HL-60 (cell line): ENCODE measurements at regions not wholly inside any gene's neighbourhood (a gene's known extent, or its start where the extent isn't known, plus 50 kb on each side); places are given as distances from the start of the nearest gene placed in this dataset.

Experiments
- DNase-seq, 2 experiments: peaks; one replicate each; pipeline ENCODE4 v3.0.0-alpha.2; 2010 to 2020; ENCODE audit warnings: low read depth in 1 of 2, low spot score in 1 of 2
- H3K27ac ChIP-seq: fragments of 250-450 bp; sonication (Bioruptor Pico); replicated peaks from 2 replicates; pipeline ENCODE4 v1.5.1; 2020; ENCODE audit warnings: mild to moderate bottlenecking, moderate library complexity
- H3K27me3 ChIP-seq: fragments of 250-450 bp; sonication (Bioruptor Pico); 2 replicates; pipeline ENCODE4 v1.5.1; 2021; ENCODE audit warnings: mild to moderate bottlenecking, moderate library complexity; ENCODE audit not compliant: insufficient read depth, poor library complexity, severe bottlenecking
- H3K4me3 ChIP-seq: replicated peaks from 2 replicates; pipeline ENCODE4 v1.5.1; 2011; ENCODE audit warnings: mild to moderate bottlenecking, control low read depth, low read length; ENCODE audit not compliant: insufficient read depth
- GABPA ChIP-seq: IDR thresholded peaks from 2 replicates; pipeline ENCODE4 v1.6.1; 2012; ENCODE audit warnings: low read depth
- POLR2AphosphoS5 ChIP-seq: IDR thresholded peaks from 2 replicates; pipeline ENCODE4 v1.6.1; 2012; ENCODE audit warnings: low read depth
- SPI1 ChIP-seq: IDR thresholded peaks from 2 replicates; pipeline ENCODE4 v1.6.1; 2012; ENCODE audit warnings: low read depth, mild to moderate bottlenecking, borderline replicate concordance
- TF ChIP-seq, protein P1 (sequence below): IDR thresholded peaks from one replicate; pipeline ENCODE4 v1.5.1; 2011; ENCODE audit warnings: low read length, control low read depth, inconsistent platforms; ENCODE audit not compliant: insufficient read depth
- TF ChIP-seq, protein P2 (sequence below): IDR thresholded peaks from 2 replicates; pipeline ENCODE4 v1.6.1; 2012; ENCODE audit warnings: low read depth; ENCODE audit not compliant: insufficient replicate concordance

DNA sequence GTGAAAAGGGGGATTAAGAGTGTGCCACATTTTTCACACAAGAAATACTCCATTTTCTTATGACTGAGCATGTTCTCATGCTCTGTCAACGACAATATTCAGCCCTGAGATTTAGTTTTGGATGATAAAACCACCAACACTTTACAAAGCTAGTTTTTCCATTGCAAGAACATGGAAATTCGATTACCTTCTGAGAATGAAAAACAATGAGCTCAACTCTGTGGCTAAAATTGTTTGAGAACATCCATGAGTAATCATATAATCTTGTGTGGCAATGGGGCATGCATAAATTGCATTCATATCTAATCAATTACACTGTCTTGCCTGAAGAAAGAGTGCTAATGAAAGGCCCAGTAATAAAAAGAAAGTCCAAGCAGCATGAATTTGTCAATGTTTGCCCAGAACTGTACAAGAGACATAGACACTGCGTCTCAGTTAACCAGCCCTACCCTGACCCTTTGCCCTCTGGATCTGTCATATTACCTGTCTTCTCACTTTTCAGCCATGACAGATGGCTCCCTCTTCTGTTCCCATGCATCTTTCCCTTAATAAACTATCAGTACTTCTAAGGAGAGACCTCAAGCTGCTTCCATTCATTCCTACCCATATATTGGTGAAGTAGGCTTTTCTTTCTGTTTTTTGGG, 253.4 kb downstream of the FAM76B start:
- H3K27me3 ChIP-seq: no peaks in the 10 kb centered on the region
- TF ChIP-seq POLR2AphosphoS5: no peak
- no peak for TF ChIP-seq SPI1
- TF ChIP-seq, protein P1, sequence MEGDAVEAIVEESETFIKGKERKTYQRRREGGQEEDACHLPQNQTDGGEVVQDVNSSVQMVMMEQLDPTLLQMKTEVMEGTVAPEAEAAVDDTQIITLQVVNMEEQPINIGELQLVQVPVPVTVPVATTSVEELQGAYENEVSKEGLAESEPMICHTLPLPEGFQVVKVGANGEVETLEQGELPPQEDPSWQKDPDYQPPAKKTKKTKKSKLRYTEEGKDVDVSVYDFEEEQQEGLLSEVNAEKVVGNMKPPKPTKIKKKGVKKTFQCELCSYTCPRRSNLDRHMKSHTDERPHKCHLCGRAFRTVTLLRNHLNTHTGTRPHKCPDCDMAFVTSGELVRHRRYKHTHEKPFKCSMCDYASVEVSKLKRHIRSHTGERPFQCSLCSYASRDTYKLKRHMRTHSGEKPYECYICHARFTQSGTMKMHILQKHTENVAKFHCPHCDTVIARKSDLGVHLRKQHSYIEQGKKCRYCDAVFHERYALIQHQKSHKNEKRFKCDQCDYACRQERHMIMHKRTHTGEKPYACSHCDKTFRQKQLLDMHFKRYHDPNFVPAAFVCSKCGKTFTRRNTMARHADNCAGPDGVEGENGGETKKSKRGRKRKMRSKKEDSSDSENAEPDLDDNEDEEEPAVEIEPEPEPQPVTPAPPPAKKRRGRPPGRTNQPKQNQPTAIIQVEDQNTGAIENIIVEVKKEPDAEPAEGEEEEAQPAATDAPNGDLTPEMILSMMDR: no peak
- no peak for TF ChIP-seq GABPA
- TF ChIP-seq, protein P2, sequence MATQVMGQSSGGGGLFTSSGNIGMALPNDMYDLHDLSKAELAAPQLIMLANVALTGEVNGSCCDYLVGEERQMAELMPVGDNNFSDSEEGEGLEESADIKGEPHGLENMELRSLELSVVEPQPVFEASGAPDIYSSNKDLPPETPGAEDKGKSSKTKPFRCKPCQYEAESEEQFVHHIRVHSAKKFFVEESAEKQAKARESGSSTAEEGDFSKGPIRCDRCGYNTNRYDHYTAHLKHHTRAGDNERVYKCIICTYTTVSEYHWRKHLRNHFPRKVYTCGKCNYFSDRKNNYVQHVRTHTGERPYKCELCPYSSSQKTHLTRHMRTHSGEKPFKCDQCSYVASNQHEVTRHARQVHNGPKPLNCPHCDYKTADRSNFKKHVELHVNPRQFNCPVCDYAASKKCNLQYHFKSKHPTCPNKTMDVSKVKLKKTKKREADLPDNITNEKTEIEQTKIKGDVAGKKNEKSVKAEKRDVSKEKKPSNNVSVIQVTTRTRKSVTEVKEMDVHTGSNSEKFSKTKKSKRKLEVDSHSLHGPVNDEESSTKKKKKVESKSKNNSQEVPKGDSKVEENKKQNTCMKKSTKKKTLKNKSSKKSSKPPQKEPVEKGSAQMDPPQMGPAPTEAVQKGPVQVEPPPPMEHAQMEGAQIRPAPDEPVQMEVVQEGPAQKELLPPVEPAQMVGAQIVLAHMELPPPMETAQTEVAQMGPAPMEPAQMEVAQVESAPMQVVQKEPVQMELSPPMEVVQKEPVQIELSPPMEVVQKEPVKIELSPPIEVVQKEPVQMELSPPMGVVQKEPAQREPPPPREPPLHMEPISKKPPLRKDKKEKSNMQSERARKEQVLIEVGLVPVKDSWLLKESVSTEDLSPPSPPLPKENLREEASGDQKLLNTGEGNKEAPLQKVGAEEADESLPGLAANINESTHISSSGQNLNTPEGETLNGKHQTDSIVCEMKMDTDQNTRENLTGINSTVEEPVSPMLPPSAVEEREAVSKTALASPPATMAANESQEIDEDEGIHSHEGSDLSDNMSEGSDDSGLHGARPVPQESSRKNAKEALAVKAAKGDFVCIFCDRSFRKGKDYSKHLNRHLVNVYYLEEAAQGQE: no peak
- H3K4me3 ChIP-seq: no peak overlapping the region
- no peak for DNase-seq
- no peak overlapping the region for H3K27ac ChIP-seq

DNA sequence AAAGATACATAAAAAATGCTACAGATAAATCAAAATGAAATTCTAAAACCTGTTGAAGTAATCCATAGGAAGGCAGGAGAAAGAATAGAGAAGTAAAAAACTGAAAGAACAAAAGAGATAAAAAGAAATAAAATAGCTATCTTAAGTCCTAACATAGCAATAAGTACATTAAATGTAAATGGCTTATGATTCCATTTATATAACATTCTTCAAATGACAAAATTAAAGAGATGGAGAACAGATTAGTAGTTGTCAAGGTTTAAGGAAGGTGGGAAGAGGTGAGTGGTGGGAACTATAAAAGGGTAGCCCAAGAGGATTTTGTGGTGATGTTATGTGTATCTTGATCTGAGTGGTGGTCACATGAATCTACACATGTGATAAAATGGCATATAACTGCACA, 254.8 kb downstream of the FAM76B start:
- H3K27ac ChIP-seq: no peak overlapping the region
- no peak for DNase-seq
- TF ChIP-seq, protein P2: no peak
- TF ChIP-seq GABPA: no peak
- TF ChIP-seq, protein P1: no peak
- TF ChIP-seq SPI1: no peak
- no peak for TF ChIP-seq POLR2AphosphoS5
- H3K4me3 ChIP-seq: no peak overlapping the region
- no peaks in the 10 kb centered on the region for H3K27me3 ChIP-seq

DNA sequence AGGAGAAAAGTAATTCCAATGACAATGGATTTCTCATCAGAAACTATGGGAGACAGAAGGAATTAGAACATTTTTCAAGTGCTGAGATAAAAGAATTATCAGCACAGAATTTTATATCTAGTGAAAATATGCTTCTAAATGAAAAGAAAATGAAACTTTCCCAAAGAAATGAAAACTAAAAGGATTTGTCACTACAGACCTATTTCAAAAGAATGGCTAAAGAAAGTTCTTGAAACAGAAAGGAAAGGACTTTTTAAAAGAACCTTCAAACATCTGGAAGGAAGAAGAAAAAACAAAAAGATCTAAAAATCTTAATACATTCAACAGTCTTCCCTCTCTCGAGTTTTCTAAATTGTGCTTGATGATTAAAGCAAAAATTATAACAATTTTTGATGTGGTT, 255.4 kb downstream of the FAM76B start:
- no peak overlapping the region for H3K27ac ChIP-seq
- no peak overlapping the region for H3K4me3 ChIP-seq
- no peaks in the 10 kb centered on the region for H3K27me3 ChIP-seq
- DNase-seq: no peak
- TF ChIP-seq, protein P2: no peak
- TF ChIP-seq, protein P1: no peak
- TF ChIP-seq SPI1: no peak
- no peak for TF ChIP-seq POLR2AphosphoS5
- TF ChIP-seq GABPA: no peak
